Keratinocyte (primary cell): ENCODE measurements at regions not wholly inside any gene's neighbourhood (a gene's known extent, or its start where the extent isn't known, plus 50 kb on each side); places are given as distances from the start of the nearest gene placed in this dataset.

Experiments used
- CTCF ChIP-seq, 3 experiments: IDR thresholded peaks in 1 of 3; conservative IDR thresholded peaks in 1 of 3; optimal IDR thresholded peaks in 1 of 3; 2 replicates in 2 of 3; 3 replicates in 1 of 3; pipeline versions ENCODE3 to v1.5.1; 2011; ENCODE audit warnings: low read length in 3 of 3, mild to moderate bottlenecking in 3 of 3, moderate library complexity in 2 of 3, control low read depth in 1 of 3, inconsistent platforms in 1 of 3; ENCODE audit not compliant: insufficient read depth in 2 of 3; ENCODE audit errors: extremely low read depth in 1 of 3
- EZH2 ChIP-seq: IDR thresholded peaks from one replicate; pipeline ENCODE4 v1.6.1; 2012; ENCODE audit warnings: inconsistent platforms, mild to moderate bottlenecking, low read length, moderate library complexity

DNA sequence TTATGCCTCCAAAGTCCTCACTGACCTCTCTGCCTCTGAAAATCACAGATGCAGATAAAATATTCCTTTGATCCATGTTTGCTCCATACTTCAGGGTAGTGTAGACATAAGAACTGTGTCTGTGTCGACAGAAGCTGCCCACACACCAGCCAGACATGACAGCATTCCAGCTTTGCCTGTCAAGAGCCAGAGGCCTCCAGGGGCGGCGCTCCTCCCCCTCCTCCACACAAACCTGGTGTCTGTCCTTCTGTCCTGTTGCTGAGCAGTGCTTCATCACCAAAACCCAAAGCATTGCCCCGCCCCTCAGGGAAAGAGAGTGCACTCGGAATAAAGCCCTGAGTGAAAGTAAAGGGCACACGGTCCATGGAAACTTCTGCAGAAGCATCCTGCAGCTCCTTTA is 379.4 kb downstream of the FBXW7 start:
- no peak for TF ChIP-seq CTCF (optimal IDR thresholded peaks at IDR 0.05 in 1 of 3, IDR thresholded peaks at IDR 0.05 in 1 of 3, conservative IDR thresholded peaks at IDR 0.05 in 1 of 3; ENCODE audit: extremely low read depth in 1 of 3, insufficient read depth in 2 of 3, low read length in 3 of 3)
- no peak for TF ChIP-seq EZH2
